ENCODE measurements at regions not wholly inside any gene's neighbourhood (a gene's known extent, or its start where the extent isn't known, plus 50 kb on each side); places are given as distances from the start of the nearest gene placed in this dataset.

GRCh38 chr2:173456960-173457359 is 102.3 kb downstream of the CDCA7 start:
- Histone ChIP-seq H3K9ac (ENCODE audit: low read length) (no peak overlapping the region), H3K27me3 (replicated peaks; ENCODE audit: insufficient read depth, low read length) (no peaks in the 10 kb centered on the region), H3K79me2 (ENCODE audit: low read length) (no peaks in the 10 kb centered on the region), H3F3A (ENCODE audit: insufficient read depth, low read length) (no peaks in the 10 kb centered on the region), H3K4me2 (ENCODE audit: low read depth, low read length) (no peak overlapping the region), H3K4me3 (ENCODE audit: low read length) (no peak overlapping the region), H2AFZ (ENCODE audit: low read length) (no peak overlapping the region), H3K9me3 (replicated peaks; ENCODE audit: insufficient read depth, low read length) (no peaks in the 10 kb centered on the region), H3K4me1 (ENCODE audit: low read length) (no peaks in the 10 kb centered on the region), H3K27ac (ENCODE audit: low read length) (no peak overlapping the region), H3K9me2 (replicated peaks; ENCODE audit: insufficient read depth, low read length) (no peaks in the 10 kb centered on the region), H3K36me3 (replicated peaks; ENCODE audit: insufficient read depth, low read length) (no peaks in the 10 kb centered on the region), H4K20me1 (ENCODE audit: insufficient read depth, low read length) (no peaks in the 10 kb centered on the region)
- no peak for TF ChIP-seq CTCF (IDR thresholded peaks at IDR 0.05; ENCODE audit: low read length)
- no peak for TF ChIP-seq EZH2 (optimal IDR thresholded peaks at IDR 0.05; ENCODE audit: low read depth, low read length)
- no peak for DNase-seq

- Histone ChIP-seq H4K20me1 (ENCODE audit: insufficient read depth, low read length) (no peaks in the 10 kb centered on the region), H3K9me3 (replicated peaks; ENCODE audit: insufficient read depth, low read length) (no peaks in the 10 kb centered on the region), H3K4me3 (ENCODE audit: low read length) (no peak overlapping the region), H3K9me2 (replicated peaks; ENCODE audit: insufficient read depth, low read length) (no peaks in the 10 kb centered on the region), H3K9ac (ENCODE audit: low read length) (no peak overlapping the region), H3K27ac (ENCODE audit: low read length) (no peak overlapping the region), H3K4me2 (ENCODE audit: low read depth, low read length) (no peak overlapping the region), H3K4me1 (ENCODE audit: low read length) (no peaks in the 10 kb centered on the region), H3F3A (ENCODE audit: insufficient read depth, low read length) (no peaks in the 10 kb centered on the region), H2AFZ (ENCODE audit: low read length) (no peak overlapping the region), H3K79me2 (ENCODE audit: low read length) (no peaks in the 10 kb centered on the region), H3K36me3 (replicated peaks; ENCODE audit: insufficient read depth, low read length) (no peaks in the 10 kb centered on the region), H3K27me3 (replicated peaks; ENCODE audit: insufficient read depth, low read length) (no peaks in the 10 kb centered on the region)
- no peak for TF ChIP-seq EZH2 (optimal IDR thresholded peaks at IDR 0.05; ENCODE audit: low read depth, low read length)
- TF ChIP-seq EZH2phosphoT487 (IDR thresholded peaks at IDR 0.05; ENCODE audit: low read length) = no peak
- DNase-seq = no peak
Observed at GRCh38 chr2:173457366-173457765, 102.7 kb downstream of the CDCA7 start.

- H3K27ac ChIP-seq (ENCODE audit: low read length) = no peak overlapping the region
- no peak for DNase-seq
- H3K9me3 ChIP-seq (replicated peaks; ENCODE audit: insufficient read depth, low read length) = no peaks in the 10 kb centered on the region
- H2AFZ ChIP-seq (ENCODE audit: low read length) = no peak overlapping the region
- H3K4me2 ChIP-seq (ENCODE audit: low read depth, low read length) = no peak overlapping the region
- no peaks in the 10 kb centered on the region for H3F3A ChIP-seq (ENCODE audit: insufficient read depth, low read length)
- H3K4me1 ChIP-seq (ENCODE audit: low read length) = no peaks in the 10 kb centered on the region
- H3K9ac ChIP-seq (ENCODE audit: low read length) = no peak overlapping the region
- H3K79me2 ChIP-seq (ENCODE audit: low read length) = no peaks in the 10 kb centered on the region
- no peaks in the 10 kb centered on the region for H3K27me3 ChIP-seq (replicated peaks; ENCODE audit: insufficient read depth, low read length)
- no peaks in the 10 kb centered on the region for H4K20me1 ChIP-seq (ENCODE audit: insufficient read depth, low read length)
- no peak for TF ChIP-seq EZH2 (optimal IDR thresholded peaks at IDR 0.05; ENCODE audit: low read depth, low read length)
- no peak for TF ChIP-seq EZH2phosphoT487 (IDR thresholded peaks at IDR 0.05; ENCODE audit: low read length)
- TF ChIP-seq CTCF (IDR thresholded peaks at IDR 0.05; ENCODE audit: low read length) = no peak
- H3K4me3 ChIP-seq (ENCODE audit: low read length) = no peak overlapping the region
- no peaks in the 10 kb centered on the region for H3K9me2 ChIP-seq (replicated peaks; ENCODE audit: insufficient read depth, low read length)
- H3K36me3 ChIP-seq (replicated peaks; ENCODE audit: insufficient read depth, low read length) = no peaks in the 10 kb centered on the region
Observed at GRCh38 chr2:173458991-173459780, 104.5 kb downstream of the CDCA7 start.
